K562 (cell line): ENCODE measurements at regions not wholly inside any gene's neighbourhood (a gene's known extent, or its start where the extent isn't known, plus 50 kb on each side); places are given as distances from the start of the nearest gene placed in this dataset.

ENCODE experiments used
- ATAC-seq: fragments of 200-7000 bp; cut with Tn5 transposase; 3 replicates; pipeline ENCODE4 v1.9.1; 2020; ENCODE audit warnings: moderate library complexity
- BruUV-seq: library from RNA; stranded (reverse); fragments of 400-500 nt; replicated peaks from 2 replicates; lab custom pipeline; 2021; lab: Mats Ljungman, UMichigan
- CTCF ChIA-PET: fragments of 300-600 bp; formaldehyde crosslinking; extraction: SDS; loops from one replicate; lab custom pipeline; 2021; ENCODE audit warnings: low intra/inter-chr PET ratio; lab: Yijun Ruan, JAX
- POLR2A ChIA-PET: fragments of 300-600, 350-650 bp; sonication (Branson Sonifier 250); formaldehyde crosslinking; extraction: SDS; loops from one replicate; lab custom pipeline; 2021; ENCODE audit warnings: antibody characterized with exemption, inconsistent platforms; lab: Yijun Ruan, JAX
- DNase-seq, 4 experiments: peaks; one replicate each; pipeline versions ENCODE4 v3.0.0 to v3.0.0-alpha.2; 2011 to 2018; ENCODE audit warnings: low spot score in 3 of 4, mixed read lengths in 3 of 4; ENCODE audit errors: extremely low read depth in 1 of 4
- FAIRE-seq: peaks from 2 replicates; lab custom pipeline; 2011; peaks lifted over from hg19 to GRCh38; lab: Jason Lieb, UNC
- H2AFZ ChIP-seq: 2 replicates; pipeline ENCODE4 v1.6.0; 2011; ENCODE audit warnings: low read depth, low read length, control low read depth, inconsistent platforms
- H3K27ac ChIP-seq: fragments of 200-600 bp; 3 replicates; pipeline ENCODE4 v1.8.0; 2011; ENCODE audit warnings: low read depth, mild to moderate bottlenecking, control low read depth, inconsistent platforms, low read length, moderate library complexity, mixed read lengths; ENCODE audit errors: extremely low read depth
- H3K27me3 ChIP-seq, 2 experiments: fragments of 300-600 bp in 1 of 2; 2 replicates in 1 of 2; 3 replicates in 1 of 2; pipeline versions ENCODE4 v1.6.0 to v1.8.0; 2011; ENCODE audit warnings: inconsistent platforms in 2 of 2, low read length in 2 of 2, mild to moderate bottlenecking in 1 of 2, mixed read lengths in 1 of 2, moderate library complexity in 1 of 2; ENCODE audit not compliant: control insufficient read depth in 2 of 2, insufficient read depth in 2 of 2
- H3K36me3 ChIP-seq: fragments of 300-600 bp; 3 replicates; pipeline ENCODE4 v1.8.0; 2011; ENCODE audit warnings: mild to moderate bottlenecking, low read length, inconsistent platforms; ENCODE audit not compliant: control insufficient read depth, insufficient read depth
- H3K4me1 ChIP-seq, 2 experiments: fragments of 200-600 bp in 1 of 2; replicated peaks in 1 of 2; 2 replicates in 1 of 2; 3 replicates in 1 of 2; pipeline versions ENCODE4 v1.5.1 to v1.8.0; 2011; ENCODE audit warnings: inconsistent platforms in 2 of 2, low read length in 2 of 2, mild to moderate bottlenecking in 1 of 2, mixed read lengths in 1 of 2, moderate library complexity in 1 of 2; ENCODE audit not compliant: control insufficient read depth in 2 of 2, insufficient read depth in 2 of 2
- H3K4me2 ChIP-seq: 2 replicates; pipeline ENCODE4 v1.6.1; 2011; ENCODE audit warnings: low read length, control low read depth, inconsistent platforms, mixed read lengths; ENCODE audit not compliant: insufficient read depth
- H3K4me3 ChIP-seq: fragments of 200-600 bp; sonication (generic), shearing (Covaris generic); 2 replicates; pipeline ENCODE4 v1.5.1; 2016; ENCODE audit warnings: control low read depth, inconsistent platforms
- H3K79me2 ChIP-seq: fragments of 200-600 bp; 3 replicates; pipeline ENCODE4 v1.8.0; 2011; ENCODE audit warnings: low read length, inconsistent platforms; ENCODE audit not compliant: control insufficient read depth, insufficient read depth
- H3K9ac ChIP-seq, 2 experiments: 2 replicates each; pipeline versions ENCODE4 v1.6.0 to v1.6.1; 2011; ENCODE audit warnings: low read depth in 2 of 2, low read length in 2 of 2, control low read depth in 1 of 2, inconsistent platforms in 1 of 2, mild to moderate bottlenecking in 1 of 2, mixed read lengths in 1 of 2; ENCODE audit not compliant: insufficient read depth in 1 of 2
- H3K9me1 ChIP-seq: one replicate; pipeline ENCODE4 v1.6.0; 2011; ENCODE audit warnings: inconsistent platforms, mild to moderate bottlenecking, low read length, moderate library complexity; ENCODE audit not compliant: control insufficient read depth, insufficient read depth
- H3K9me3 ChIP-seq: replicated peaks from 2 replicates; pipeline ENCODE4 v1.5.1; 2011; ENCODE audit warnings: low read depth, low read length, inconsistent platforms; ENCODE audit not compliant: control insufficient read depth, insufficient read depth
- H4K20me1 ChIP-seq: replicated peaks from 2 replicates; pipeline ENCODE4 v1.6.1; 2011; ENCODE audit warnings: low read length, inconsistent platforms, mixed read lengths; ENCODE audit not compliant: control insufficient read depth, insufficient read depth
- E2F1 ChIP-seq: sonication (generic); formaldehyde crosslinking; IDR thresholded peaks from 2 replicates; pipeline ENCODE4 v1.8.1; 2023; ENCODE audit warnings: mild to moderate bottlenecking, missing genetic modification reagents, moderate library complexity
- HCFC1 ChIP-seq: IDR thresholded peaks from 2 replicates; pipeline ENCODE4 v1.6.1; 2012; ENCODE audit warnings: low read depth, low read length, improper control_type of control experiment
- HEY1 ChIP-seq: fragments of 250-450 bp; sonication (Bioruptor Pico); IDR thresholded peaks from 2 replicates; pipeline ENCODE4 v1.5.0; 2020; ENCODE audit warnings: mild to moderate bottlenecking, moderate library complexity, borderline replicate concordance
- MEF2A ChIP-seq: IDR thresholded peaks from 2 replicates; pipeline ENCODE4 v1.6.1; 2011; ENCODE audit warnings: low read depth, mild to moderate bottlenecking, low read length, moderate library complexity; ENCODE audit not compliant: control insufficient read depth
- U2AF2 ChIP-seq: fragments of 200-400 bp; formaldehyde crosslinking; optimal IDR thresholded peaks from 2 replicates; pipeline ENCODE3; 2017; ENCODE audit warnings: low read depth, mild to moderate bottlenecking, low read length
- ZNF253 ChIP-seq: fragments of 250-450 bp; sonication (Bioruptor Pico); conservative IDR thresholded peaks from 2 replicates; pipeline ENCODE4 v1.6.1; 2021; ENCODE audit warnings: mild to moderate bottlenecking
- ZNF592 ChIP-seq: fragments of 450-650 bp; IDR thresholded peaks from 2 replicates; pipeline ENCODE4 v1.6.1; 2017; ENCODE audit warnings: antibody characterized with exemption, mild to moderate bottlenecking
- WGBS: fragments of 100-300 bp; shearing (Covaris generic); methylation state at CpG from one replicate; pipeline ENCODE4 v1.1.6; 2016; ENCODE audit warnings: low coverage, mixed read lengths; ENCODE audit not compliant: insufficient coverage; ENCODE audit errors: missing lambda C conversion rate; 5-methylcytosine and 5-hydroxymethylcytosine counted together
- in situ Hi-C: fragments of 300-500 bp; cut with MboI; formaldehyde crosslinking; loops from 4 replicates; pipeline ENCODE4 v1.15.0; 2018; ENCODE audit warnings: inconsistent platforms, mixed read lengths
- intact Hi-C: fragments of 100-400 bp; cut with micrococcal nuclease; formaldehyde crosslinking; loops from 2 replicates; pipeline ENCODE4 v1.14.2; 2022

GRCh38 chr10:83252169-83252568 is 887.1 kb upstream of the GHITM start:
- Histone ChIP-seq H3K9me3 (peaks cover 3% of the 10 kb centered on the region; the same call in 1 of the 2 replicates), H3K27me3 (no peaks in the 10 kb centered on the region), H2AFZ (no peak overlapping the region), H4K20me1 (no peaks in the 10 kb centered on the region), H3K36me3 (no peaks in the 10 kb centered on the region), H3K9me1 (no peaks in the 10 kb centered on the region), H3K4me3 (no peak overlapping the region), H3K4me1 (no peaks in the 10 kb centered on the region), H3K4me2 (no peak overlapping the region), H3K79me2 (no peaks in the 10 kb centered on the region), H3K27ac (no peak overlapping the region), H3K9ac (no peak overlapping the region)
- no peak for DNase-seq
- BruUV-seq: no TSS peak
- ATAC-seq: no peak
- WGBS: 2% methylated on average over 3 of the region's 3 CpGs
- ChIA-PET CTCF (no interaction called here), POLR2A (no interaction called here)
- no peak for FAIRE-seq
- TF ChIP-seq ZNF592: no peak
- no peak for TF ChIP-seq E2F1 (CRISPR knock-in tag)
- no peak for TF ChIP-seq ZNF253 (CRISPR knock-in tag)
- no peak for TF ChIP-seq HEY1 (CRISPR knock-in tag)
- TF ChIP-seq HCFC1: no peak
- no peak for TF ChIP-seq MEF2A
- no peak for TF ChIP-seq U2AF2
- intact Hi-C loops (no loop called here), in situ Hi-C loops (no loop called here)
